ENCODE measurements at regions not wholly inside any gene's neighbourhood (a gene's known extent, or its start where the extent isn't known, plus 50 kb on each side); places are given as distances from the start of the nearest gene placed in this dataset.

DNA sequence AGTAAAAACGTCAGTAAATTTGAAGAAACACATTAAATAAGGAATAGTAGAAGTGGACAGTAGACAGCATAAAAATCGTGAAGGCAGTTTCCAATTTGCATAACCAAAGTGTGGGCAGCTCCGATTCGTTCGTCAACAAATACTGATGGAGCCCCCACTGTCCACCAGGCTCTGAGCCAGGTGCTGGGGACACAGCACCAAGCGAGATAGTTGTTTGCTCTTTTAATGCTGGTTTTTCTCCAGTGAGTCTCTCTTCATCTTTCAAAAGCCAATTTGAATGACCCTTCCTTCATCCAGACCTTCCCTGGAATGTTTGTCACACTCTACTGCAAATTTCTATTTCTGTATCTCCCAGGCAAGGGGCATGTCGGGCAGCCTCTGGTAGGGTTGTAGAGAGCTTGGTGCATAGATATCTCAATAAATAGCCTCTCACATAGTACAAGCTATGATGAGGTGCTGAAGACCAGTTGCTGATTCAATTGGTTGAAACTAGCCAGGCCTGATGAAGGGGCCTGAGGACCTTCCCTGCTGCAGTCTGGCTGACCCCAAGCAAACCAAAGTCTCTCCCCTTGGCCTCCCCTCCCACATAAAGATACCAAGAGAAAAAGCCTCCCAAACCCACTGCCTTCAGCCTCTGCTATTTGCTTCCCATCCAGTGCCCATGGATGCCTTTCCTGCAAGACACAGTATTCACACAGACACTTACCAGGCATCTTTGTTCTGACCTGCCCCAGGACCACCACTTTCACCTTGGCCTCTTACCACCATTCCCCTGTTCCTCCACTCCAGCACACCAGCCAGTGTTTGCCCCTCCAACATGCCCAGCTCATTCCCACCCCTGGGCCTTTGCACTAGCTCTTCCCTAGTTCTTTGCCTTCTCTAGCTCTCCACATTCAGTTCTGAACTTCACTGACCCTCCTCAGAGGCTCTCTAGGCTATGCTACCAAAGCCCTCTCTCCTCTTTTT is 125.2 kb downstream of the CEBPB start:
- Histone ChIP-seq H3K4me1 (no peaks in the 10 kb centered on the region), H3K36me3 (ENCODE audit: control insufficient read depth, insufficient read depth, low read length) (no peaks in the 10 kb centered on the region), H3K27me3 (ENCODE audit: control insufficient read depth, insufficient read depth, low read length) (no peaks in the 10 kb centered on the region), H3K4me2 (ENCODE audit: low read length) (no peak overlapping the region), H3K4me3 (ENCODE audit: low read depth, low read length) (no peak overlapping the region), H3K27ac (no peak overlapping the region), H3K79me2 (no peaks in the 10 kb centered on the region), H2AFZ (no peak overlapping the region), H3K9me3 (ENCODE audit: control insufficient read depth, low read length) (no peaks in the 10 kb centered on the region), H3K9ac (no peak overlapping the region)
- TF ChIP-seq, protein P1, sequence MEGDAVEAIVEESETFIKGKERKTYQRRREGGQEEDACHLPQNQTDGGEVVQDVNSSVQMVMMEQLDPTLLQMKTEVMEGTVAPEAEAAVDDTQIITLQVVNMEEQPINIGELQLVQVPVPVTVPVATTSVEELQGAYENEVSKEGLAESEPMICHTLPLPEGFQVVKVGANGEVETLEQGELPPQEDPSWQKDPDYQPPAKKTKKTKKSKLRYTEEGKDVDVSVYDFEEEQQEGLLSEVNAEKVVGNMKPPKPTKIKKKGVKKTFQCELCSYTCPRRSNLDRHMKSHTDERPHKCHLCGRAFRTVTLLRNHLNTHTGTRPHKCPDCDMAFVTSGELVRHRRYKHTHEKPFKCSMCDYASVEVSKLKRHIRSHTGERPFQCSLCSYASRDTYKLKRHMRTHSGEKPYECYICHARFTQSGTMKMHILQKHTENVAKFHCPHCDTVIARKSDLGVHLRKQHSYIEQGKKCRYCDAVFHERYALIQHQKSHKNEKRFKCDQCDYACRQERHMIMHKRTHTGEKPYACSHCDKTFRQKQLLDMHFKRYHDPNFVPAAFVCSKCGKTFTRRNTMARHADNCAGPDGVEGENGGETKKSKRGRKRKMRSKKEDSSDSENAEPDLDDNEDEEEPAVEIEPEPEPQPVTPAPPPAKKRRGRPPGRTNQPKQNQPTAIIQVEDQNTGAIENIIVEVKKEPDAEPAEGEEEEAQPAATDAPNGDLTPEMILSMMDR (IDR thresholded peaks at IDR 0.05), result no peak

DNA sequence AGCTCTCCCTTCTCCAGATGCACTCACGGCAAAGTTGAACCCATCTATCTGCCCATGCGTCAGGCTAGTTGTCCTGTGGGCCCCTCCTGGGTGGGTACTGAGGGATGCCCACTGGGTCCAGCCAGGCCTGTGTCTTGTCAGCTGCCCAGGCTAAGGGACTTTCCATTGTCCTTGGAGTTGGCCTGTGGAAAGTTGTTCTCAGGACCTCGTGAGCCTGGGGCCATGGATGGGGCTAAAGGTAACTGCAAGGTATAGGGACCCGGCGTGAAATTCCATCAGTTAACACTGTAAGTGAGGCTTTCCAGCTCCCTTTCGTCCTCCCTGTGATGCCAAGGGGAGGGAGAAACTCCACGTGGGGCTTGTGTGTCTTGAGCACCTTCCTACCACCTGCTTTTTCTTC is 126.5 kb downstream of the CEBPB start:
- Histone ChIP-seq H3K27ac (no peak overlapping the region), H3K4me2 (ENCODE audit: low read length) (no peak overlapping the region), H2AFZ (no peak overlapping the region), H3K4me3 (ENCODE audit: low read depth, low read length) (no peak overlapping the region), H3K4me1 (no peaks in the 10 kb centered on the region), H3K9ac (no peak overlapping the region), H3K36me3 (ENCODE audit: control insufficient read depth, insufficient read depth, low read length) (no peaks in the 10 kb centered on the region), H3K79me2 (no peaks in the 10 kb centered on the region), H3K9me3 (ENCODE audit: control insufficient read depth, low read length) (no peaks in the 10 kb centered on the region), H3K27me3 (ENCODE audit: control insufficient read depth, insufficient read depth, low read length) (no peaks in the 10 kb centered on the region)
- TF ChIP-seq, protein P1 (IDR thresholded peaks at IDR 0.05), result no peak

DNA sequence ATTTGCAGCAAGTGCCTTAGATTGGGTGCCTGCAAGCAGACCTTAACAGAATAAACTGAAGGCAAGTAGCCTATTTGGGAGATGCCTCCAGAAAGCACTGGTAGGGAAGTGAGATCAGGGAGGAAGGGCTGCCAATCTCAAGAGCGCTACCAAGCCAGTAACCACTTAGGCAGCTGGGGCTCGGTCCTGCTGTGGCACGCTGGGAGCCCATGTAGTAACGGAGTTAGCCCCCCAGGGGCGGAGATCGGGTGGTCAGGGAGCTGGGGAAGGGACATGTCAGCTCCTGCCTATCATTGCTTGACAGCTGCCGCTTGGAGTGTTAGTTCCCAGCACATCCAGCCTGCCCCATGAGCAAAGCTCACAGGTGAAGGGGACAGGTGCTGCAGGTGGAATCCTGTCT is 127.0 kb downstream of the CEBPB start:
- Histone ChIP-seq H2AFZ (no peak overlapping the region), H3K9ac (no peak overlapping the region), H3K27me3 (ENCODE audit: control insufficient read depth, insufficient read depth, low read length) (no peaks in the 10 kb centered on the region), H3K4me3 (ENCODE audit: low read depth, low read length) (no peak overlapping the region), H3K27ac (no peak overlapping the region), H3K36me3 (ENCODE audit: control insufficient read depth, insufficient read depth, low read length) (no peaks in the 10 kb centered on the region), H3K4me2 (ENCODE audit: low read length) (no peak overlapping the region), H3K4me1 (no peaks in the 10 kb centered on the region), H3K79me2 (no peaks in the 10 kb centered on the region), H3K9me3 (ENCODE audit: control insufficient read depth, low read length) (no peaks in the 10 kb centered on the region)
- TF ChIP-seq, protein P1 (IDR thresholded peaks at IDR 0.05), result no peak

DNA sequence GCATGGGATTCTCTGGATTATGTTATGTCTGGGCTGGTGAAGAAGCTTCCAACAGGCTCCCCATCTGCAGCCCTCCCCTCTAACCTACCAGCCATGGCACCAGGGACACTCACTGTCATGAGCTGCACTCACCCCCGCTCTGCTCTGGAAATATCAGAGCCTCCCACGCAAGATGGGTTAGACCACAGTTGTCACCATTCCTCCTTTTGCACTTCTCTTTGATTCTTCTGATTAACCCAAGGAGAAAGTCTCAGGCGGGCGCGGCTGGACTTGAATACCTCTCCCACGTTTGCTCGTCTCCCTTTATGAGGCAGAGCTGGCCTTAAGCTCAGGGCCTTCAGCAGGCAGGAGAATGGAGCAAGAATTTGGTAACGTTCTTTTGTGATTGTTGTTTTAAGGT is 128.1 kb downstream of the CEBPB start:
- Histone ChIP-seq H3K36me3 (ENCODE audit: control insufficient read depth, insufficient read depth, low read length) (no peaks in the 10 kb centered on the region), H3K27ac (no peak overlapping the region), H3K27me3 (ENCODE audit: control insufficient read depth, insufficient read depth, low read length) (no peaks in the 10 kb centered on the region), H3K4me2 (ENCODE audit: low read length) (no peak overlapping the region), H2AFZ (no peak overlapping the region), H3K4me1 (no peaks in the 10 kb centered on the region), H3K9me3 (ENCODE audit: control insufficient read depth, low read length) (no peaks in the 10 kb centered on the region), H3K4me3 (ENCODE audit: low read depth, low read length) (no peak overlapping the region), H3K79me2 (no peaks in the 10 kb centered on the region), H3K9ac (no peak overlapping the region)
- TF ChIP-seq, protein P1 (IDR thresholded peaks at IDR 0.05), result no peak

Data from parathyroid adenoma (tissue), 2 donors.